ENCODE measurements at regions not wholly inside any gene's neighbourhood (a gene's known extent, or its start where the extent isn't known, plus 50 kb on each side); places are given as distances from the start of the nearest gene placed in this dataset.

- TF ChIP-seq CTCF (IDR thresholded peaks at IDR 0.05) (no peak), EP300 (IDR thresholded peaks at IDR 0.05; ENCODE audit: low read depth) (no peak), POLR2A (IDR thresholded peaks at IDR 0.05) (no peak), POLR2AphosphoS5 (IDR thresholded peaks at IDR 0.05) (no peak)
Measured at GRCh38 chr9:8168916-8169438, 369.4 kb upstream of the DMAC1 start.

Measured in transverse colon (tissue), 4 donors.